Type B pancreatic cell (in vitro differentiated cells): ENCODE measurements at regions not wholly inside any gene's neighbourhood (a gene's known extent, or its start where the extent isn't known, plus 50 kb on each side); places are given as distances from the start of the nearest gene placed in this dataset.

ENCODE experiments used
- DNase-seq: peaks from one replicate; pipeline ENCODE4 v3.0.0; 2021; ENCODE audit warnings: mixed read lengths; ENCODE audit not compliant: unreplicated experiment; ENCODE audit errors: extremely low spot score
- H3K27ac Mint-ChIP-seq: 2 replicates; pipeline ENCODE4 v1.8.0; 2021; ENCODE audit warnings: mild to moderate bottlenecking, mixed read lengths
- H3K27me3 Mint-ChIP-seq: 2 replicates; pipeline ENCODE4 v1.8.0; 2021; ENCODE audit warnings: mixed read lengths
- H3K36me3 Mint-ChIP-seq: 2 replicates; pipeline ENCODE4 v1.8.0; 2021; ENCODE audit warnings: mixed read lengths
- H3K4me1 Mint-ChIP-seq: one replicate; pipeline ENCODE4 v1.8.0; 2021; ENCODE audit warnings: mixed read lengths; ENCODE audit not compliant: unreplicated experiment
- H3K4me3 Mint-ChIP-seq: 2 replicates; pipeline ENCODE4 v1.8.0; 2021; ENCODE audit warnings: mild to moderate bottlenecking, mixed read lengths
- H3K9me3 Mint-ChIP-seq: 2 replicates; pipeline ENCODE4 v1.8.0; 2021; ENCODE audit warnings: mixed read lengths
- CTCF ChIP-seq: fragments of 200-600 bp; sonication (generic); conservative IDR thresholded peaks from 2 replicates; pipeline ENCODE4 v1.5.0; 2021; ENCODE audit warnings: antibody characterized with exemption, mild to moderate bottlenecking

- DNase-seq = no peak
- TF ChIP-seq CTCF = no peak
- H3K4me1 Mint-ChIP-seq = no peaks in the 10 kb centered on the region
- no peak overlapping the region for H3K4me3 Mint-ChIP-seq
- no peaks in the 10 kb centered on the region for H3K27me3 Mint-ChIP-seq
- H3K9me3 Mint-ChIP-seq = peaks cover 6% of the 10 kb centered on the region
- no peaks in the 10 kb centered on the region for H3K36me3 Mint-ChIP-seq
- no peak overlapping the region for H3K27ac Mint-ChIP-seq
Observed at GRCh38 chr3:106228271-106228670, 359.5 kb upstream of the CBLB start.

GRCh38 chr3:106229495-106230278, 360.9 kb upstream of the CBLB start:
- Mint-ChIP-seq H3K27me3 (no peaks in the 10 kb centered on the region), H3K4me3 (no peak overlapping the region), H3K9me3 (peaks cover 6% of the 10 kb centered on the region), H3K4me1 (no peaks in the 10 kb centered on the region), H3K36me3 (no peaks in the 10 kb centered on the region), H3K27ac (no peak overlapping the region)
- TF ChIP-seq CTCF = no peak
- DNase-seq = no peak

- TF ChIP-seq CTCF = no peak
- Mint-ChIP-seq H3K27ac (no peak overlapping the region), H3K4me3 (no peak overlapping the region), H3K4me1 (no peaks in the 10 kb centered on the region), H3K36me3 (no peaks in the 10 kb centered on the region), H3K27me3 (no peaks in the 10 kb centered on the region), H3K9me3 (no peaks in the 10 kb centered on the region)
- no peak for DNase-seq
Observed at GRCh38 chr3:106231086-106231485, 362.3 kb upstream of the CBLB start.

- no peak for DNase-seq
- Mint-ChIP-seq H3K36me3 (no peaks in the 10 kb centered on the region), H3K4me3 (no peak overlapping the region), H3K27ac (no peak overlapping the region), H3K27me3 (no peaks in the 10 kb centered on the region), H3K9me3 (peaks cover 6% of the 10 kb centered on the region), H3K4me1 (no peaks in the 10 kb centered on the region)
- TF ChIP-seq CTCF = no peak
Observed at GRCh38 chr3:106232956-106233355, 364.1 kb upstream of the CBLB start.

- no peak for TF ChIP-seq CTCF
- no peaks in the 10 kb centered on the region for H3K36me3 Mint-ChIP-seq
Observed at GRCh38 chr3:106239195-106239697, 370.4 kb upstream of the CBLB start.

More at GRCh38 chr3:106239195-106239697, 370.4 kb upstream of the CBLB start:
- H3K27ac Mint-ChIP-seq = no peak overlapping the region
- DNase-seq = no peak
- H3K9me3 Mint-ChIP-seq = peaks cover 6% of the 10 kb centered on the region
- H3K27me3 Mint-ChIP-seq = no peaks in the 10 kb centered on the region
- peaks cover 9% of the 10 kb centered on the region for H3K4me1 Mint-ChIP-seq
- no peak overlapping the region for H3K4me3 Mint-ChIP-seq
